GM20431 (cell line): ENCODE measurements at regions not wholly inside any gene's neighbourhood (a gene's known extent, or its start where the extent isn't known, plus 50 kb on each side); places are given as distances from the start of the nearest gene placed in this dataset.

Experiments used
- in situ Hi-C: fragments of 300-500 bp; cut with MseI, MboI; formaldehyde crosslinking; loops from one replicate; pipeline ENCODE4 v1.15.0; 2020; ENCODE audit warnings: low sequenced_read_pairs; ENCODE audit not compliant: unreplicated experiment

DNA sequence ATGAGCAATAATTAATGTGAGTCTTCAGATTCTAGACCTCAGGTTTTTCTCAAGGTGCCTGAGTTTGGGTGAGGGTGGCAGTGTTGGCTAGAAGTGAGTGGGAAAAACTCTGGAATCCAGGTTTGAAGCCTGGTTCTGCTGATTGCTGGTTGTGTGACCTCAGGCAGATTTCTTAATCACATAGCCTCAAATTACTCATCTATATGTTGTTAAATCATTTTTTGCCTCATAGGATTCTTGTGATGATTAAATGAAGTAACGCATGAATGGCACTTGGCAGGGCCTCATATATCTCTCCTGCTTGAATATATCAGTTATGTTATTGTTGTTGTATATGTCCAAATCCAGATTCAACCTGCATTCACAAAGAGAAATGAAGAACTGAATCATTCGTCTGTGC lies 60.5 kb downstream of the NR2F2 start:
- in situ Hi-C loops: no loop called here

DNA sequence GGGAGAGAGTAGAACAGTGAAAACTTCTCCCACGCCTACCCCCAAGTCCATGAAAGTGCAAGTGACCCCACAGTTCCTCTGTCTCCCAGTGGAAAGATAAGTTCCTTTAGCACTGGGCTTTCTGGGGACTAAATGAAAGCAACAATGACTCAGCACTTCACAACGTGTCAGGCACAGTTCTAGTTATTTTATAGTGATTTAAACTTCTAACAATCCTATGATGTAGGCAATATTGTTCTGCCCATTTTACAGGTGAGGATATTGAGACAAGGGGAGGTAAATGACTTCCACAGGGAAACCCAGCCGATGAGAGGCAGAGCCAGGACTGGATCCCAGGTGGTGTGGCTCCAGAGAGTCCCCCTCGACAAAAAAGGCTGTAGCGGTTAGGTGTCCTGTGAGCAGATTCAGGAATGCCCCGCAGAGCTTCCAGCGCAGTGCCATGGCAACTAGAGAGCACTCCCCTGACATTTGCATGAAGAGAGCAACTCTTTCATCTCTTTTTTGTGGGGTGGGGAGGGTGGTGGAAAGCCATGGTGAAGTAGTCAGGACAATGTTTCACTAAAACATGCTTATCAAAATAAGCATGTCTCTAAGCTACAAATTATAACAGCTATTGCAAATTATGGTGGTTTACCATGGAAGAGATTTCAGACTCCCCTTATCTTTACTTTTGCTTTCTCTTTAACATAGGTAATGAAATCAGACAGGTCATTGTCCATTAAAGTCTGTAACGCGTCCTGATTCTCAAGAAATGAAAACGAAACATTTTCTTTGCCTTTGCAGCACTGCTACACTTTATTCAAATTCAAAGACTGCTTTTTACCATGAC lies 62.1 kb downstream of the NR2F2 start:
- in situ Hi-C loops: no loop called here

DNA sequence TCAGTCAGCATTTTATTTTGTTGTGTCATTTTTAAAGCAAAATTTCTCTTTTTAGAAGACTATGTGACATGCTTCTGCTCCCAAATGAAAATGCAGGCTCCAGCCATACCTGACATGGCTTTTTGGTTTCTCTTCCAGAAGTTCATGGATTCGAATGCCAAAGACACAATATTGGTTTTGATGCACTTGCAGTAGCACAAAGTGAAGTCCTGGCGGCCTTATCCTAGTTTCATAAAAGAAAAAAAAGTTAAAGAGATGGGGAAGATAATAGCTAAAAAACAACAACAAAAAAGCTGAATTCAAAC lies 62.7 kb downstream of the NR2F2 start:
- in situ Hi-C loops: no loop called here

DNA sequence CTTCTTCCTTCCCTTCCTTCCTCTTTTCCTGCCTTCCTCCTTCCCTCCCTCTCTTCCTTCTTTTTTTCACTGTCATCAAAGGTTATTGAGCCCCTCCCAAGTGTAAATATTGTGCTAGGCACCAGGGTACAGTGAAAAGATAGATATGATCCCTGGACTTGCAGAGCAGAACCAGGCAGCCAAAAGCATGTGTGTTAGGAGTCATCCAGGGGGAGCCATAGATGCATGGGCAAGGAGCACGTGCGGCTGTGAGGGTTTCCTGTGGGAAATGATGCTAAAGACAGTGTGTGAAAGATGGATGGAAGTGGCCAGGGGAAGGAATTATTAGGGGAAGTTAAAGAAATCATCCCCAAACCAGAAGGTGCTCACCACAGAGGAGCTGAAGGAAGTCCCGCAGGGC lies 65.2 kb downstream of the NR2F2 start:
- in situ Hi-C loops: no loop called here

GRCh38 chr15:96398776-96399175 lies 68.3 kb downstream of the NR2F2 start:
- in situ Hi-C loops: no loop called here

GRCh38 chr15:96402403-96402802 lies 71.9 kb downstream of the NR2F2 start:
- in situ Hi-C loops: no loop called here

- in situ Hi-C loops: no loop called here
Measured at GRCh38 chr15:96403071-96403470, 72.6 kb downstream of the NR2F2 start.

DNA sequence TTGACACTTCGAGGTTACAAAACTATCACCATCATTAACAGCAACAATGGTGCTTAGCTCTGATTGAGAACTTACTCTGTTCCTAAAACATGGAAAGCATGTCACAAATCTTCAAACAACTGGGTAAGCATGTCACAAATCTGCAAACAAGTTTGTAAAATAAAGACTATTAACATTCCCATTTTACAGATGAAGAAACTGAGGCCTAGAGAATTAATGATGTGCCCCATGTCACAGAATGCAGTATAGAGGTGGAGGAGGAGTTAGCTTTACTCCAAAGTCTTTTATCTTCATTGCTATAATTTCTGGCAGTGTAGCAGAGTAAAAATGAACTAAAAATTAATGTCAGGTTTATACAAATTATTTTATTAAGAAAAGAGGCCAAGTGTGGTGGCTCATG lies 73.4 kb downstream of the NR2F2 start:
- in situ Hi-C loops: no loop called here

DNA sequence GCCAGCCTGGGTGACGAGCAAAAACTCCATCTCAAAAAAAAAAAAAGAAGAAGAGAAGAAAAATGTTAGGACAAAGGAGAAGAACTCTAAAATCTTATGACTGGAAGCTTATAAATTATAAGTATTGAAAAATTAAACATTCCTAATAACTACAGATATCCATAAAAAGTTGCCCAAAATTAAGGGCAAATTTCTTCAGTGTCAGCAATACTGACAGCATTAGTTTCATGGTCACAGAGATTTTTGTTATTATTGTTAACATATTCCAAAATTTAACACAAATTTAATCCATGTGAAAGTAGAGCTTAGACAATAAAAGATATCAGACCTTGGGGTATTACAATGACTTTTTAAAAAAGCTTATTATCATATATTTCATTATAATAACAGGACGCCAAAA lies 74.1 kb downstream of the NR2F2 start:
- in situ Hi-C loops: no loop called here

- in situ Hi-C loops: no loop called here
Measured at GRCh38 chr15:96406291-96406690, 75.8 kb downstream of the NR2F2 start.

- in situ Hi-C loops: no loop called here
Measured at GRCh38 chr15:96406701-96407100, 76.2 kb downstream of the NR2F2 start.

GRCh38 chr15:96407482-96407881 lies 77.0 kb downstream of the NR2F2 start:
- in situ Hi-C loops: no loop called here

DNA sequence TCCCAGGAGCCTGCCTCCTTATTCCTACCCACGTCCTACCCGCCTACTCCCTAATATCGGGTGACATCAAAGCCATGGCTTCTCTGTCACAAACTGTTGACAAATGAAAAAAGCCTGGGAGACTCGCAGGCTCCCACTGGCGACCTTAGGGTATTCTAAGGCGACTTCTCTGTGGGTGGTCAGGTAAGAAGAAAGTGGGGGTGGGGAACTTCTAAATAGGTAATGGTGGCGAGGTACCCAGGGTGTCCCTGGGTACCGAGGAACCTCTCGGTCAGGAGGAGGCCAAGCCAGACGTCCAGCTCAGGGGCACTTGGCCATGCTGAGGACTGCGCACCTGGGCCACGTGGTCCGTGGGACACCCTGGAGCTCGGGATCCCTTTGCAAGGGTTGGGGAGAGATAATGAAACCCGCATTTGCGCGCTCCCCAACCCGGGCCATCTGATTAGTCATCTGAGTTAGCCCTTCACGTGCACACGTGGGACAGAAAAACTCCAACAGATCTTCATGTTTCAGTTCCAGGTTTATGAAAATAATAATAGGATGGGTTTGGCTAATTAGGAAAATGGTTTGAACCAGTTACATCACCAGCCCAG lies 78.2 kb downstream of the NR2F2 start:
- in situ Hi-C loops: no loop called here

DNA sequence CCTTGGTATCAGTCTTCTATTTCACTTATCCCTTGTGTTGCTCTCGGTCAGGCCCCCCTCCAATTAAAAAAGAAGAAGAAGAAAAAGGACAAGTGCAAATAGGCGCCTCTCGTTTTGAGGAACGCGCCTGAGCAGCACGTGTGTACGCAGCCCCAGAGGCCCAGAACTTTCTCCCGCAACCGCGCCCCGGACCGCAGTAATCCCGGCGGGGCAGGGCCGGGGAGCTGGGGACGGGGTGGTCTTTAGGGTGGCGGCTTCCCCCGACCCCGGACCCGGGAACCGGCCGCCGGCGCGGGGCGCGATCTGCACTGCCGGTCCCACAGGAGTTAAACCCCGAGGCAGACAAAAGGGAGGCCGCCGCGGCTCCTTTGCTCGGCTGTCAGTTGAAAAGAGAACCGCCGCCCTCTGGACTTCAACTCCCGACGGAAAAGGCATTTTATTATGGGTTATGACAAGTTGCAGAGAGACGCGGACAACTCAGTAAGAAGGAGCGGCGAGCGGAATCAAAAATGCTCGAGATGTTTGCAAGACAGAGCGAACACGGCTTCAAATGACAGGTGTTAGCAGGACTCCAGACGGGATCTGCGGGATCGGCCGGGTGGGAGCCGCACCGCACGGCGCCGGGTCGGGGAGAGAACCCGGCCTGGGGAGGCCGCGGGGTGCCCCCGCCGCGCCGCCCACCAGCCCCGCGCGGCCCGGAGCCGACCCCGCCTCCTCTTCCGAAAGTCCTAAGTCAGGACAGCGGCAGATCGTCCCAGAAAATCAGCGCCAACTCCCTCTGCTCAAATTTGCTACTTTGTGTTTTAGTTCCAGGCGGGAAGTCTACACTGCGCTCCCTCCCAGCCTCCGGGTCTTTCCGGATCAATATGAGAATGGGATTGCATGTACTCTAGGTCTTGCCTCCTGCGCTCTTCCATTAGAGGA lies 79.0 kb downstream of the NR2F2 start:
- in situ Hi-C loops: no loop called here

DNA sequence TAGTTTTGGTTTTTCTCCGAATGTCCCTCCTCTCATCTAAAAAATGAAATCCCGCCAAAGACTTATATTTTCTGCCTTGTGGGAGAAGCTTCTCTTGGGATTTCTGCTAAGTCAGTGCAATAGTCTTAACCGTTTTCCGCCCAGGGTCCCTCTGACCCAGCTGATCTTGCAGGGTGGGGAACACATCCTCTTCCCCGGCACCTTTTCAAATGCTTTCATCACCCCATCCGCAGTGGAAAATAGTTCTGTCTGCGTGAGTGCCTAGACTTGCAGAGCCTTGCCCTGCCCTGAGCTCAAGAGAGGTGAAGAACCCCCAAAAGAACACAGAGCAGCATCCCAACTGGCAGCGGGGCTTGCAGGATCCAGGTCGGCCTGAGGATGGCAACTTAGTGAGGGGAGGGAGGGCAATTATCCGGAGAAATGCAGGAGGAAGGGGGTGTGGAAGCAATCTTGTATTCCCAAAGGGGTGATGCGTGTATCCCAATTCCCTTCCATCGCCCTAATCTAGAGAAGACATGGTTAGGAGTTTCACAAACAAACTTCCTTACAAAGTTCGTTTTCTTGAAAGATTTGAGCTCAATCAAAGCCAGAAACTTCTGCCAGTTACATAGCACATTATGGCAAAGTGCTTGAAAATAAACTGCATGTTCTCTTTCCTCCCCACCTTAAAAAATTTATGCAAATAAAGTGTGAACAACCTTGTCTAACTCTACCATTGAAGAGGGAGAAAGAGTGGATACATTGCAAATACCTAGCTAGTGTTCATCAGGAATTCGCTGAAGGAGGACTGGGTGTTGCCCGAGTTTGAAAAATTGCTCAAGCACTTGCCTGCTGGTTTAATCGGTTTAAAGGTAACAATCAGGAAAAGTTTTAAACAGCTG lies 79.9 kb downstream of the NR2F2 start:
- in situ Hi-C loops: no loop called here

- in situ Hi-C loops: no loop called here
Measured at GRCh38 chr15:96411056-96412031, 80.8 kb downstream of the NR2F2 start.

DNA sequence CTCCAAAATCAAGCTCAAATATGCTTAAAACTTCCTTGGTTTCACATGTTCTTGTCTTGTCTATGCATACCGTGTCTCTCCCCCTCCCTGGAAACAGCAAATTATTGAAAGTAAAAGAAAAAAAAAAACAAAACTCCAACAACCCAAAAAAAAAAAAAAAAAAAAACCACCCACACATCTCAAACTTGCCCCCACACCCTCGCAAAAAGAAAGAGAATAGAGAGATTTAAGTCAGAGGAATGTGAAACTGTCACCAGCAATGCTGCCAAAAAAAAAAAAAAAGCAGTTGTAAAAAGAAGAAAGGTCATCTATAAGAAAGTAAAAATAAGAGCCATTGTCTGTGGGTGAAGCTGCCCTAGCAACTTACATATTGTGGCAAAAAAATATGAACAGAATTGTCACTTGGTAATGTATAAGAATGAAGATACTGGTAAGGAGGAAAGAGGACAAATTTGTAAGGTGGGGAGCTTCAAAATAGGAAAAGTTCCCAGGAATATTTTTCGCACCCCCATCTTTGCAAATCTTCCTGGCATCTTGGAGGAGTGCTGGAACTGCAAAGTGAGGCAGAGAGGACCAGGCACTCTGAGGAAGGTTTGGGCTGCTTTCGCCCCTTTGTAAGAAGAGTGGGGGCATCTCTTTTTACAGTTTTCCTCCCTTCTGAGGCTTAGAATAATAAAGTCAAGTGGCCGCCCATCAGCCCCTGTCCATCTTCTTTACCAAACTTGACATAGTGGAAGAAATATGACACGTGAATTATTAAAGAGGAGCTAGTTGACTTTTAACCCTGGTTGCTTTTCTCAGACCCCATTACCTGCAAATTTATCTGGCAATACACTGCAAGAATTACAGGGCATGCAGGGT lies 81.8 kb downstream of the NR2F2 start:
- in situ Hi-C loops: no loop called here

- in situ Hi-C loops: no loop called here
Measured at GRCh38 chr15:96412906-96413231, 82.4 kb downstream of the NR2F2 start.
